HG02623 (cell line): ENCODE measurements at regions not wholly inside any gene's neighbourhood (a gene's known extent, or its start where the extent isn't known, plus 50 kb on each side); places are given as distances from the start of the nearest gene placed in this dataset.
A peak's percentile ranks its signal among the peaks of the same experiment; 100 is the strongest.

ENCODE experiments used
- ATAC-seq: cut with Tn5 transposase; IDR thresholded peaks from one replicate; pipeline ENCODE4 v1.9.1; 2021; ENCODE audit warnings: moderate library complexity; ENCODE audit not compliant: unreplicated experiment

DNA sequence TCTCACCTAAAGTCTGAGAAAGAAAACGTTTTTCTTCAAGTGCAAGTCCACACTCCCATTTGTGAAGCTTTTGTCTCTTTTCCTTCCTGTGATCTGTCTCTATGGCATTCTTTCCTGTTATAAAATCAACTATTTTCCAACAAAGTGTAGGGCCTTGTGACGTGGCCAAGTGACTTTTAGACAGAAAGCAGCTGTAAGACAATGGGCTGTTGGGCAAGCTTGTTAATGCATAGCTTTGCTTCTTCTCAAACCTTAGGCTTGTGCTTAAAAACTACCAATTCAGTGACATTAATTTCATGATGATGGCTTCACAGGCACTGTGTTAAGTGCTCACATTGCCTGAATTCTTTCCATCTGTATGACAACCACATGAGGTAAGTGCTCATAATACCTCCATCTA is 83.5 kb downstream of the VCY1B start:
- no peak for ATAC-seq

- no peak for ATAC-seq
Observed at GRCh38 chrY:14145614-14146013, 89.6 kb downstream of the VCY1B start.

GRCh38 chrY:14182776-14183175 is 126.7 kb downstream of the VCY1B start:
- no peak for ATAC-seq

DNA sequence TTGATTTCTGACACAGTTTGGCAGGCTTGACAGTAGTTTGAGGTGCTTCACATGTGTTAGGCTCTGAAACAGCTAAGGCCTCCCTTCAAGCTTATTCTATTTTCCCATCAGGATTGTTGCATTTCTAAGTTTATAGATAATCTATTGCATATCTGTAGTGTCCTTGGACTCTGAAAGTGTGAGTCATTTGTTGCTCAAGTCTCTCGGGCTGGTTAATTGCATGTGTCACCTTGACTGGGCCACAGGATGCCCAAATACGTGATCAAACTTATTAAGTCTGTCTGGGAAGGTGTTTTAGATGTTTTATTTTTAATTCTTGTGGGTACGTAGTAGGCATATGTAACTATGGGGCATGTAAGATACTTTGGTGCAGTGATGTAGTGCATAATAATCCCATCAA is 166.0 kb downstream of the VCY1B start:
- no peak for ATAC-seq

DNA sequence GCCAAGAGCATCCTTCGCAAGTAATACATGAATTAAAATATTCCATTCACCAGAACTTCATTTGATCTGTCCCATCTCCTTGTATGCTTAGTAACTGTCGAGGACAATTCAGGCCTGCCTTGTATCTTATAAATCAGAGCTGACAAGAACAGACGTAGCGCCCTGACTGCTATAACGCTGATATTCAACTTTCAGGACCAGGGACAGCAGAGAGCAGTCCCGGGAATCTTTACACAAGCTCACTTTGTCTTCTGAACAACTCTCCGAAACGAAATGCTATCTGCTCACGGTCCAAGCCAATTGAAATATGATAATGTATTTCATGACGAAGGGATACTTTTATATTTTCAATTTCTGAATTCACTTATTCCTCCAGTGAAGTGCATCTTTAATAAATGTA is 175.7 kb downstream of the VCY1B start:
- ATAC-seq, result no peak

- ATAC-seq, result no peak
Observed at GRCh38 chrY:14235070-14235469, 179.0 kb downstream of the VCY1B start.

DNA sequence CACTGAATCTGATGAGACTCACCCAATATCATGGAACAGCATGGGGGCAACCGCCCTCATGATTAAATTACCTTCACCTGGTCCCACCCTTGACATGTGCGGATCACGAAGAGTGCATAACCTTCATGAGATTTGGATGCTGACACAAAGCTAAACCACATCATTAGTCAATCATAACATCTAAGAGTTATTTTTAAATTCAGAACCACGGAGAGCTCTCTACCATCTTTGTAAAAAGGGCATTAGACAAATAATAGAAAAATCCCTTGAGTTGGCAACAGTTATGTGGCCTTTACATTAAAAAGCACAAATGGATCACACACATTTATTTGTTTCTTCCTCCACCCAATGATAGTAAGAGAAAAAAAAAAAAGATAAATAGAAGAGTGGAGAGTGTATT is 182.2 kb downstream of the VCY1B start:
- ATAC-seq, result no peak

- ATAC-seq, result no peak
Observed at GRCh38 chrY:14246948-14247347, 190.9 kb downstream of the VCY1B start.

DNA sequence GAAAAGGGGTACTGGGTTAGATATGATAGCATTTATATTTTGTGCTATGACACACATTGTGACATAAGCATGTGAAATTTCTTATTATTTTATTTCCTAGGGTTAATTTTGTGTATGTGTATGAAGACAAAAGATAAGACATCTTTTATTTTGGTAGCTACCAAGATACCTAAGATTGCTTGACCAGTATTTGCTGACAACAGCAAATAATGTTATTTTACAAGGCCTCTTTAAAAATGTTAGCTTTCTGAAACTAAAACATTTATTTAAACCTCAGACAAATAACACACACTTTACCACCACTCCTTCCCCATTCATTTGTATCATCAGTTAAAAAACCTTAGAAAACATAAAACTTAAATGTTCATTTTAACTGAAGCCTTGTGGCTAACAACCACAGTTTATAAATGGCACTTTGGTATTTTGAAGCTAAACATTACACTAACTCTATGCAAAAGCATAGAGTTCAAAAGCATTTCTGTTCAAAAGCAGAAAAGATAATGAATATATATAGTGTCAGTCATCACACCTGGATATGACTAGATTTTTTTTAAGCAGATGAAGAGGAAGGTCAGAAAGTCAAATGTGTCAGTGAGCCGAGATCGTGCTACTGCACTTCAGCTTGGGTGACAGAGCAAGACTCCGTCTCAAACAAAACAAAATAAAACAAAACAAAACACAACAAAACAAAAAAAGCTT is 193.0 kb downstream of the VCY1B start:
- ATAC-seq, result peak; percentile 62

GRCh38 chrY:14255965-14256816 is 200.2 kb downstream of the VCY1B start:
- peak; percentile 50 for ATAC-seq

- ATAC-seq, result no peak
Observed at GRCh38 chrY:14256817-14257168, 200.8 kb downstream of the VCY1B start.

DNA sequence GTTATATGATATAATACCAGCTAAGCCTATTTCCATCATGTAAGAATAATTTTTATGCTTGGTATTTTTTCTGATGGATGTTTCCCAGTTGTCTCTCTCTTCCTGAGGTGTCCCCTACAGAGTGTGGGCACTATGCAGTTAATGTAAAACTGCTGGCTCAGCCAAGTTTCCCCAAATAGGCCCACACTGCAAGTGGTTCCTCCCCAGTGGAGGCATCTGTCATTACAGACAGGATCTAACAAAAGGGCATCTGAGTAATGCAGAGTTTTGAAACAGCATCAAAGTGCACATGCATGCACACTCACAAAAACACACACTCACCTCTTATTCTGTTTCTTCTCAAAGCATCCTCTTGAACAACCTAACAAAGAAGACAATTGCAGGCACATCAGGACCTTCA is 221.0 kb downstream of the VCY1B start:
- ATAC-seq, result no peak

- ATAC-seq, result no peak
Observed at GRCh38 chrY:14290656-14291375, 233.5 kb upstream of the NLGN4Y start.

DNA sequence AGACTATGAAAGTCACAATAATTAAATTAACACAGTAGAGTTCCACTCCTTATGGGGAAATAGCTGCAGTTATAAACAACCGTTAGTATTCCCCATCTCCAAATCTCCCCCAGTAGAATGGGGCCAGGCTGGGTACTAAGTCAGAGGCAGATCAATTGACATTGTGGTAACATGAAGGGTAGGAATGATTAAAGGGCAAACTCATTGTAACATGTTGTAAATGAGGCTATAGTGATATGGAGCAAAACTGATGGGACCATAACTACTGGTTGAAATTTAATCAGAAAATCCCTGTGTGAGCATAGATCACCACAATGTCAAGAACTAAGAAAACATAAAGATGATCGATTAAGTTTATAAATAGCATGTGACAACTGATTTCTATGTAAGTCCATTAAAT is 231.9 kb upstream of the NLGN4Y start:
- no peak for ATAC-seq

- no peak for ATAC-seq
Observed at GRCh38 chrY:14300775-14301174, 223.6 kb upstream of the NLGN4Y start.

DNA sequence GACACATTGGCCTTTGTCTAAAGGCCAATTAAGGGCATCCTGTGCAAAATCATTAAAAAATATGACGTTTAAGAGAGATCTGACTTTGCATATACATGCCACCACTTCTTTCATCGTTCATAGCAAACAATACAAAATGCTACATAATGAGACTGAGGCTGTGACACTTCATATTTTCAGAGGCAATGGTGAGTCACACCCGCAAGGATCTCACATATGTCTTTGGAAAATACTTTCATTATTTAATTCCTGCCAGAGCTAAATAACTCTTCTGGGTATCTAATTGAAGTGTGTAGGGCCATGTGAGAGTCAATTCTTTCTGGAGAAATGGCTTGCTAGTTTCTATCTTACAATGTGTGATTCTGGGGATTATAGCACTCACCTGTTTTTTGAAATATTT is 222.8 kb upstream of the NLGN4Y start:
- ATAC-seq, result no peak

GRCh38 chrY:14328677-14329345 is 195.5 kb upstream of the NLGN4Y start:
- peak; percentile 95 for ATAC-seq

DNA sequence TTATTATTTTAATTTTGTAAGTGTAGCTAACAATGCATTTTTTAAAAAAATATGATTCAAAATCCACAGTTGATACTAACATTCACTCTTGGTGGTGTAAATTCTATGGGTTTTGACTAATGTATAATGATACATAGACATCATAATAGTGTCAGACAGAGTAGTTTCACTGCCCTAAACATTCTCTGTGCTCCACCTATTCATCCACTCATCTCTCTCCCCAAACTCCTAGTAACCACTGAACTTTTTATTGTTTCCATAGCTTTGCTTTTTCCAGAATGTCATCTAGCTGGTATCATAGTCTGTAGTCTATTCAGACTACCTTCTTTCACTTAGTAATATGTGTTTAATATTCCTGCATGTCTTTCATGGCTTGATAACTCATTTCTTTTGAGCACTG is 194.0 kb upstream of the NLGN4Y start:
- no peak for ATAC-seq

DNA sequence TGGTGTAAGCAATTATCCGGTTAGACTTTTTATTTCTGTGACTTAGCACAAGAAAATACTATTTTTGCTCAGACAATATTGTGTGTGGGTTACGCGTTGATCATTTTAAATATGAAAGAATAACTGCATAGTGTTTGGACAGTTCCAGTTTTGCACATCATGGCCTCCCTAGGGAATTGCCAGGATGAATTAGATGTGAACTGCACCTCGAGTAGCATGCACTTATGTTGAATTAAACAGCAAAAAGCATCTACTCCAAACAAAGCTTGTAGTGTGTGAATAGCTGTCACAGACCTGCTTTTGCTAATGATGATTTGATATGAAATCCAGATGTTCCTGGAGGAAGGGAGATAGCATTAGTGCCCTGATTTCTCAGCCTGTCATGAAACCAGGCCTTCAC is 184.8 kb upstream of the NLGN4Y start:
- no peak for ATAC-seq

- peak; percentile 60 for ATAC-seq
Observed at GRCh38 chrY:14340459-14341143, 183.7 kb upstream of the NLGN4Y start.
